ENCODE measurements at regions not wholly inside any gene's neighbourhood (a gene's known extent, or its start where the extent isn't known, plus 50 kb on each side); places are given as distances from the start of the nearest gene placed in this dataset.
"Not testable (repeated sequence)": the region's sequence is repeated elsewhere in the genome, so short reads cannot be mapped to it uniquely, and the experiment has no call there.

DNA sequence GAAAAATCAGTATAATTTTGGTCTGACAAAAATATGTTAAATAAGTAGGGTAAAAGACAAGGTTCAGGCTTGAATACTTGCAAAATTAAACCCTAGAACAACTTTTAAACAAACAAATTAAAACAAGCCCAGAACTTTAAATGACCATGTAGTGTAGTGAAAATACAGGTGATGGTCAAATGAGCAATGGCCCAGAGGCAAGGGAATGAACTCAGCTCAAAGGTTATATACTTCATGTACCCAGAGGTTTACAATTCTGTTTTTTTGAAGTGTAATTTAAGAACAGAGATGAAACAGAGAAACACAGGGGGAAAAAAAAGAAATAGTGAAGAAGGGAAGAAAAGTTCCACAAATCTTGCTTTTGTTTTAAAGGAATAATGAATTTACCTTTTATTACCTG lies 949.2 kb downstream of the TRHDE start:
- DNase-seq = no peak

DNA sequence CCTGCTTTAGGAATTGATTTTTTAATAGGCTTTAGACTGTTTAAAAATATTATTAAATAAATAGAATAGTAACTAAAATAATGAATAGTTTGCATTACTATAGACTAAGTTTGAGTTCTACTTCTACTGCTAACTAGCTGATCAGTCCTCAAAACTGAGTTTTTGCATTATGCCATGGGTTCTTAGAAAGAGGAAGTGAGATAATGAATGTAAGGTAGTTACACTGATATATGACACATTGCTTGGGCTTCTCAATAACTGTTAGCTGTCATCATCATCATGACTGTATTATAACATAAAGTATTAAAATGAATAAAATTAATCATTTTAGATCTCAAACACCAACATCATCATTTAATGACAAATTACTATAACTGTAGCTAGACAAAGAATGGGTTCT lies 949.7 kb downstream of the TRHDE start:
- DNase-seq = no peak

DNA sequence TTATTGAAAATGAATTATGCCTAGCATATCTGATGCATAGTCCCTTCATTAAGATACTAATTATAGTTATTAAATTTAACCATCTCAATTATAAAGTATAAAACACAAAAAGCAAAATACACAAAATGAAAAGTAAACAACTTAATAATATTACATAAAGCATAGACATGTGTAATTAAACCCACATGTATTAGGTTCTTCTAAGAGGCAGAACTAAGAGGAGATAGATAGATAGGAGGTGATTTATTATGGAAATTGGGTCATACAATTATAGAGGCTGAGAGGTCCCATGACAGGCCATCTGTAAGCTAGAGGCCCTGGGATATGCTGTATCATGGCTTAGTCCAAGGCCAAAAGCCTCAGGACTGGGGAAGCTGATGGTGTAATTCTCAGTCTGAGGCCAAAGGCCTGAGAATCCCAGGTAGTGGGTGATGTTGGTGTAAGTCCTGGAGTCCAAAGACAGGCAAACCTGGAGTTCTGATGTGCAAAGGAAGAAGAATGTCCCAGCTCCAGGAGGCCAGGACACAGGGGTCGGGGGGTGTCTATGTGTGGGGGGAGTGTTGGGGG lies 953.3 kb downstream of the TRHDE start:
- no peak for DNase-seq

DNA sequence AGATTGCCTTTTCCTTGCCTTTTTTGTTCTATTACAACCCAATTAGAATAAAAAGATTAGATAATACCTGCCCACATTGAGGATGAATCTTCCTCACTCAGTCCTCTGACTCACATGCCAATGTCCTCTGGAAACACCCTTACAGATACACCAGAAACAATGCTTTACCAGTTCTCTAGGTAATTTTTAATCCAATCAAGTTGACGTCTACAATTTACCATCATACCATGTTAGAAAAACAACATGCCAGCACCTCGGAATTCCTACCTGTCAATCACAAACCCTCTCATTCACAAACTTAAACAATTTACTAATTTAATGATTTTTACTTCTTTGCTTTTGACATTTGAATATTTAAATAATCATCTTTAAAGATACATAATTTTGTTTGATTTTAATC lies 953.8 kb downstream of the TRHDE start:
- DNase-seq = no peak

DNA sequence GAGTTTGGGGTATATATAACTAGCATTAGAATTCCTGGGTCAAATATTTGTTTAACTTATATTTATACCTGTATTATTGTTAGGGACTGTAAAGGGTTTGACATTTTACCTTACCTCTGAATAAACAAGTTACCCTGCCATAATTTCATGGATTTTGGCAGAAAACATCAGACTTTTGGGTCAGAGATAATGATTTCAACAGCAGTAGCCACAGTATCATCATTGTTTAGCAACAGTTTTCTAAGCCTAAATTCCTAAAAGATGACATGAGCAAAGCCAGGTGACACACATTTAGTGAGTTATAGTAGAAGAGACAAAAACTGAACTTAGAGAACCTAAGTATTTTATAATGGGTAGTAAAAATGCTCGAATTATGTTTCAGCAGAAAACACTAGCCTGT lies 954.4 kb downstream of the TRHDE start:
- DNase-seq = no peak

DNA sequence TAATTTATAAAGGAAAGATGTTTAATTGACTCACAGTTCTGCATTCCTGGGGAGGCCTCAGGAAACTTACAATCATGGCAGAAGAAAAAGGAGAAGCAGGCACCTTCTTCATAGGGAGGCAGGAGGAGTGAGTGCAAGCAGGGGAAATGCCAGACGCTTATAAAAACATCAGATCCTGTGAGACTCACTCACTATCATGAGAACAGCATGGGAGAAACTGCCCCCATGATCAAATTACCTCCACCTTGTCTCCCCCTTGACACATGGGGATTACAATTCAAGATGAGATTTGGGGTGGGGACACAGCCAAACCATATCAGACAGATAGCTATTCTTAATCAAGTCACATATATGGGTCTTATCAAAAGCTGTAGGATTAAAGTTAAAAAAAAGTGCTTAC lies 956.7 kb downstream of the TRHDE start:
- not testable (repeated sequence) for DNase-seq

DNA sequence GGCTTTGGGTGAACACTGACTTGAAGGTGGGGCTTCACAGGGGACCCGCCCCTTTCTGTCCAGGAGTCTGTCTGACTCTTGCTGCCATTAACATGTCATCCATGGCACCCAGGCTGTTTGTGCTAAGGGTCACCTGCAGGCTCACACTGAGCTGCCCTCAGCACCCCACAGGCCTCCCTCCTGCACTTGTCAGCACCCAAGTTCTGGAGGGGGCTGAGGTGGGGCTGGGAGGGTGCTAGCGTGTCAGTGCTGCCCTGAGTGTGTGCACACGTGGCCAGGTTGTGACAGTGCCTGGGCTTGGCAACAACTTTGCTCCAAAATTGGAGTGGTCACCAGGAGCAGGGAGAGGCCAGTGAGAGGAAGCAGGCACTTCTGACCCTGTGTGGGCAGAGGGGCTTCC lies 963.2 kb downstream of the TRHDE start:
- no peak for DNase-seq

DNA sequence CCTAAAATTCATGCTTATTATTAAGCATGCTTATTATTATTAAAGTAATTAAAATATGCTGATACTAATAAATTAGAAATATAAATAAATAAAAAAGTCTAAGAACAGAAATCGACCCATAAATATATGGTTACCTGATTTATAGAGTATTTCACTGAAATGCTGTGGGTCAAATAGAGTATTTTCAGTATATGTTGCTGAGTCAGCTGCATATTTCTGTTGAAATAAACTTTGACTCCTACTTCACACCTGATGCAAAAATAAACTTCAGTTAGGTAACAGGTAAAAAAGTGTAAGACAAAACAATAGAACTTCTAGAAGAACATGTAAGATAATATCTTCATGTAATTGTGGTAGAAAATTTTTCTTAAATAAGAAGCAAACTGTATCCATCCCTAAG lies 967.9 kb downstream of the TRHDE start:
- DNase-seq = no peak

DNA sequence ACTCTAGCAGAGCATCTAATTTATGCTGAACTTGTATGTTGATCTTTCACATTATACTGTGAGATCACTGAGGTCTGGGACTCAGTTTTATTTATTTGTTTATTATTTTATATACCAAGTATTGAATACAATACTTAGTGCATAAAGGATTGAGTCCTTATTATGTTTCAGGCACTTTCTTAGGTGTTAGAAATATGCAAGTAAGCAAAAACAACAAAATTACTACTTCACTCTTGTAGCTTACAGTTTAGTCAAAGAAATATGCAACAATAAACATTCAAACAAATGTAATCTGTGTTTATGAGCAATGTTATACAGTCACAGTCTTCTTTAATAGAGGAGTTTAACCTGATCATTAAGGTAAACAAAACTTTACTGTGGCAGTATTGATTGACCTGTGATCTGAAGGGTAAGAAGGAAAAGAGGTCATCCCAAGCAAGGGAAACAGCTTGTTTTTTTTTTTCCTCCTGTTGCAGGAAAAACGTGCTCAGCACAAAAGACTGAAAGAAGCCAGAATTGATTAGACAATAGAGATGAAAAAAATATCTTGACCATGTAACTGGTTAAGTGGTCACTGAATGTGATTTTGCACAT lies 990.7 kb downstream of the TRHDE start:
- DNase-seq = no peak

DNA sequence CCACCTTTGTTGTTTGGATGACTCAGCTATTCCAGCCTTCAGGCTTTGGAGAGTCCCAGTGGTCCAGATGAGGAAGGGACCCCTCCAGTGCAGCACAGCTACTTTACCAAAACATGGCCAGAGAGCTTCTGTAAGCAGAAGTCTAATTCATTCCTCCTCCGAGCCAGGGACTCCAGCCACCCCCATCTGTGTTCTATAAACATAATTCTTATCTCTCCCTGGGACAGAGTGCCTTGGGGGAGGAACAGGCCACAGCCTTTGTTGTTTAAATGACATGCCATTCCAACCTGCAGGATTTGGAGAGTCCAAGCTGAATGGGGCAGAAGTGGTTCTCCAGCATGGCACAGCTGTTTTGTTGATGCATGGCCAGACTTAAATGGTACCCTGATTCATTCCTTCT lies 994.0 kb downstream of the TRHDE start:
- no peak for DNase-seq

DNA sequence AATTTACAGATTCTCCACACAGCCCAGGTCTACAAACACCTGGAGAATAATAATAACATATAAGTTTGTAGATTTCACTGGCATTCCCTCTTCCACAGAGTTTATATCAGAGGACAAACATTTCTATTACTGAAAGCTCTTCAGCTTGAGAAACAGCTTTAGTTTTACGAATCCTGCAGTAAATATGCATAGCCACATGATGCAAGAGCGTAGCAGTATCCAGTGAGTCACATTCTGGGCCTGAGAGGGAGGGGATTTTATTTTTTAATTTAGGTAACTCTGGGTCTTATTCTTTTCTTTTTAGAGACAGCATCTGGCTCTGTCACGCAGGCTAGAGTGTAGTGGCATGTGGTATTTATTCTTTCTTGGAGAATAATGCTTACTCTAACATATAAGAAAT lies 1002.8 kb downstream of the TRHDE start:
- DNase-seq = no peak

DNA sequence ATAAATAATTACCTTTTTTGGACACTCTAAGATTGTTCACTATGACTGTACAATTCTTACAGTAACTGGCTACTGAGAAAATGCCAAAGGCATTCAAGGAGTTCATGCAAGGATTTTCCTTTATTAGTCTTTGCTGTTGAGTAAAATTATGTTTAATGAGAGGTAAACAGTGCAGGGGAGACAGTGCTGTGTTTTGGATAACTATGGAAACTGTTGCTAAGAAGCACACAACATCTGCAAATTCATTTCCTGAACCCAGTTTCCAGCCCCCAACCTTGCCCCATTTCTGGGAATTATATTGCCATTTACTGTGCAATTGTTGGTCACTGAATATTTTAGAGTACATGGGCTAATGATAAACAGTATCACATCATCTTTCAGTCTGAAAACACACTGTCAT lies 1005.8 kb downstream of the TRHDE start:
- DNase-seq = no peak

DNA sequence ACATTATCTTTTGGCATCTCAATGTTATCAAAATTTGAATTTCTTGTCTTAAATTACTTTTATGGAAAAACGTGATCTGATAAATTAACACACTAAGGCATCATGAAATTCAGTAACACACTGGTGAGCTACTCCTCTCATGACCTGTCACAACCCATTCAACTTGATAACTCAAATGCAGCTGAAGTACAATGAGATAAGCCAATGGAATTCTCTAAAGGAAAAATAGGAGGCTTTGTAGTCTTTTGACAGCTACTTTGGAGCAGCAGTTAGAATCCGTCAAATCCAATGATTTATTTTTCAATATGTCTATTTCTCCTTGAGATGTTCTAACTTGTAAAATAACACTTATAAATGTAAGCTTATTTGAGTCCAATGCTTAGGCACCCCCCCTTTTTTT lies 1029.4 kb downstream of the TRHDE start:
- DNase-seq = no peak

DNA sequence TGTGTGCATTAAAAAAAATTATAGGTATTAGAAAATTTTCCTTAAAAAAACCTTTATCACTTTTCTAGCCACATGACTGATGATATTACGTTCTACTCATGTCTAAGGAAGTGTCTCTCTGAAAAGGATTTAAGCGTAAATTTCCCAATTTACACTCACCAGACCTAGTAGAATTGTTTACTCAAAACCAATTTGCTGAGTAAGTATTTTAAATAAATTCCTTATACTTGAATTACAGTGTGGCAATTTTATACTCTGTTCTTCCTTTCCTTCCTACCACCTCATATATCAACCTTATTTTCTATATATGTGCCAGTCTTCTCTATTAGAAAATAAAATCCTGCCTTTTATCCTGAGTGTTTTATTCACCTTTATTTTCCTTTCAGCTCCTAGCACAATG lies 1035.1 kb downstream of the TRHDE start:
- no peak for DNase-seq

DNA sequence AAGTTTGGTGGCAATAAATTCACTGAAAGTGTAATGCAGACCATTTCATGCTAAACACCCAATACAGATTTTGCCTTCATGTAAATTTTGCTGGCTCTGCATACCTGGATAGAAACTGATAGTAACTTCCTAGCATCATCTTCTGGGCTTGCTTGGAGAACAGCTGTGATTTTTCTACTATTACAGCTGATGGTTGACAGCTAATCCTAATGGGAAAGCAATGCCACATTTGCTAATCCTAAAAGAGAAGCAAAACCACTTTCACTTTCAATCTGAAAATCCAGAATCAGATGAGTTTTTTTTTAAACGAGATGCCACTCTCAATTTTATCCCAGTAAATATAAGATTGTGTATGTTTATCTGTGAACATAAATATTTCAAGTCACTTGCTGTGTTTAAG lies 1035.9 kb downstream of the TRHDE start:
- DNase-seq = no peak

DNA sequence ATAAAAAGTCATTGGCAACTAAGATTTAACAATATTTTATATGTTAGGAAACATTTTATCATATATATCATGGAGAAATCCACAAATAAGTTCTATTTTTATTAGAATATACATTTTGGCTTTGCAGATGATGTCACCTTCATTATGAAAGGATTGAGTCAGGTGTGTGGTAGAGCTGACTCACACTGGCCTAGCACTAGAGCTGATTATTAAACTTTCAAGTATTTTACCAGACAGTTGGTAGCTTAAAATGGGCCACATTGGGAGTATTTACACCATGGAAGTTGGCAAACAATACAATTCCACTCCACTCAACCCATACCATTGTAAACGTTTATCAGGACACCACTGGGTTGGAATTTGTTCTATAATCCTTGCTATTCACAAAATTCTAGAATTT lies 1036.6 kb downstream of the TRHDE start:
- no peak for DNase-seq

DNA sequence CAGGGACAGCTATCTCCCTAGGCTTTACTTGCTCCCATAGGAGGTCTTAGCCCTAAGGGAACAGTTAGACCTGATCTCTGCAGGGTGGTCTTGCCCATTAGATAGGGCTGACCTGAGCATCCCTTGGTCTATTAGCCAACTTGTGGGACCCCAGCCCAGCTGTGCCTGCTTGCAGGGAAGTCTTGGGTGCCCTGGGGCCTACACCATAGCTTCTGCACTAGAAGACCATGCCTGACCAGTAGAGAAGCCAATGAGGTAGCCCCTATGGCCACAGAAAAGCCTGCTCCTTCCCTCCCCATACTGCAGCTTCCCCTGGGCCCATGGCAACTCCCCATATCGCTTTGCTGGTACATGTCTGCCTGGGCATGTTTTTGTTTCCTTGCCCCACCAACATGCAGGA lies 1049.1 kb downstream of the TRHDE start:
- DNase-seq = no peak

DNA sequence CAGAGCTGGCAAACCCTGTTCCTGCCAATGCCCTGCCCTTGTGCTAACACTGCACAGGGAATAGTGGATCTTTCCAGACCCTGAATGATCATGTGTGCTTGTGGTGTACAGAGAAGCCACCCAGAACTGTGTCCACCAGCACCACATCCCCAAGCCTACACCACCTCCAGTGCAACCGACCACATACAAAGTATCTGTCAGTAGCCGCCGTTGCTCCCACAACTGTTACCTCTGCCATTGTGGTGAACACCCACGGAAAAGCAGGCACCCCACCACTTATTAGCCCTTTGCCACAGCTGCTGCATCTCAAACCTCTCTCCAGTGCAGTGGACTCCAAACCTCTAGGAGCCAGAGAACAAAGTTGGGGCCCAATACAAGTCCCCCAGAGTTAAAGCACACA lies 1049.6 kb downstream of the TRHDE start:
- DNase-seq = no peak

DNA sequence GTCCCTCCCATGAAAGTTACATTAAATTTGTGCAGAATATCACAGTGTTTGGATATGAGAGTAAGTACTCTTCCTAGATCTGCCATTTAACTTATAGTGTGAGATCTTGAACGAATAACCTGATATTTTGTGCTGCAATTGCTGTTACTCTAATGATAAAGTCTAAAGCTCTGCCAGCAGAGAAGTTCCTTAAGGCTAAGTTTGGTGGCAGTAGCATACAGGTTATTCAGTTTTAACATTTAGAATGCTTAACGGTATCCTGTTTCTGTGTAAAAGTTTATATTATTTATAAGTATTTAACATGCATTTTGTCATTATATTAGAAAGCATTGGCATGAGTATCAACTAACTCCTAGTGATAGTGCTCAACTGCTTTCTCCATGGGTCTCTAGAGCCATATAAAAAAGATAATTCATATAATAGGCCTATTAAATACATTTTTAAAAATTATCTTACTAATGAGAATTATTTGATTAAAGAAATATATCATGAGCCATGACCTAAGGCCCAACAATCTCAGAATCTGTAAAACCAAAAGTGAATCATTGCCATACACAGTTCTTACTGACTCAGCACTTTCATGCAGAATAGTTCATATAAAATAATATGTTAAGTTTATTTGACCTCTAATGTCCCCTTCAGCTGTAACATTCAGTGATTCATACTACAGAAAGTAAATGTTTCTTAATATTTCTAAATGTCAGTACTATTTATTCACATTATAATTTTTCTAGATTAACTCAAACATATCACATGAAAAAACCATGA lies 1058.6 kb downstream of the TRHDE start:
- DNase-seq = no peak

DNA sequence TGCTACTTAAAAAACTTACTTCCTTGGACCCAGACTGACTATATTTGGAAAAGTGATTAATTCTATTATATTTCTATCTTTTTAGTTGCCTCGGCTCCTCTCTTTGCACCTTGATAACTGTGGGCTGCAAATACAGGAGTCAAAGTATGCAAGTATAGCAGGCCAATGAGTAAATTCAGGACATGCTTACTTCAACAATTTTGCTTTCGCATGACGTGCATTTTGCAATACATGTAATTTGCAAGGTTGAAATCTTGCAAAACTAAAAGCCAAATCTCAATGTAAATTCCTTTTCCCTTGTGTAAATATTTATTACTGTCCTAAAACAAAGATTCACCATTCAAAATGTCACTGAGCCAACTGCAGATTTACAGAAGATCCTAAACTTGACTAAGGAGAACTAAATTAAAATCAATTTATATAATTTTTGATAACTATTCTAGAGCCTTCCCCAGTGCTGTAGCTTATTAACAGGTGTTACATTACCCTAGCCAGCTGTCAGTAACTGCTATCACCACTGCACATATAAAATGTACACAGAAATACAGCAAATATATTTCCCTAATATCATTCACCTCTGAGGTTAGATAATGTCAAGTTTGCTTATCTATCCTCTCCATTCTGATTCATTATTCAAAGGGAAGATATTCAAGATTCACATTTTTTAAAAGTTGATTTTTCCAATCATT lies 1069.5 kb downstream of the TRHDE start:
- no peak for DNase-seq

DNA sequence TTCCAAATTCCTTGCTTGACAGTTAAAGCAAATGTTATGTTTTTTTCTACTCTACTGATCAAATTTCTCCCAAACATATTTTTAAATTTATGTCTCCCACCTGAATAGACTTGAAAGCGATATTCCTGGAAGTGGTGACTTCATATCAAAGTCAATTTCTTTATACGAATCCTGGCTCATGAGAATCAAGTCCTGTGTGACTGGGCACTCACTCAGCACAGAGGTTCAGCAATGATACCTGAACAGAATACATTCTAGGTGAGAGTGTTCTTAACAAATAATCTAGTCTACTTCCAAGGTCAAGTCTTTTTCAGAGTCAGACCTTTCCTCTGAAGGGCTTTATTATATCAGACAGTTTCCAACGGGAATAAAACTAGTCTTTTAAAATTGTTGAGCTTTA lies 1070.6 kb downstream of the TRHDE start:
- no peak for DNase-seq

DNA sequence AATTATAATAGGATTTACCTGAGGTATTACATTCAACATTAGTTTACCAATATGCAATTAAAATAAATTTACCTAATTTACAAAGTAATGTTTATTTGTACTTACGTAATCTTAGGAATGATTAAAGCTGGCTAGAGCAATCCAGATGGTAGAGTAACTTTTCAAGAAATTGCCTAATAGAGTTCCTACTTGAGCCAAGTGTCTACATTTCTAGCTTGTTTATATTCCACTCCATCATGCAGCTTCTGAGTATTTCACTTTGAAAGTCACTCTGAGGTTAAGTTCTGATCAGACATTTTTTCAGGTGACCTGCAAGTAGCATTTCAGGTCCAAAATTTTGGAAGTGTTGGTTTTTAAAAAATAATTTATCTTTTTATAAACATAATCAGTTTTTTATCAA lies 1080.7 kb downstream of the TRHDE start:
- DNase-seq = no peak

DNA sequence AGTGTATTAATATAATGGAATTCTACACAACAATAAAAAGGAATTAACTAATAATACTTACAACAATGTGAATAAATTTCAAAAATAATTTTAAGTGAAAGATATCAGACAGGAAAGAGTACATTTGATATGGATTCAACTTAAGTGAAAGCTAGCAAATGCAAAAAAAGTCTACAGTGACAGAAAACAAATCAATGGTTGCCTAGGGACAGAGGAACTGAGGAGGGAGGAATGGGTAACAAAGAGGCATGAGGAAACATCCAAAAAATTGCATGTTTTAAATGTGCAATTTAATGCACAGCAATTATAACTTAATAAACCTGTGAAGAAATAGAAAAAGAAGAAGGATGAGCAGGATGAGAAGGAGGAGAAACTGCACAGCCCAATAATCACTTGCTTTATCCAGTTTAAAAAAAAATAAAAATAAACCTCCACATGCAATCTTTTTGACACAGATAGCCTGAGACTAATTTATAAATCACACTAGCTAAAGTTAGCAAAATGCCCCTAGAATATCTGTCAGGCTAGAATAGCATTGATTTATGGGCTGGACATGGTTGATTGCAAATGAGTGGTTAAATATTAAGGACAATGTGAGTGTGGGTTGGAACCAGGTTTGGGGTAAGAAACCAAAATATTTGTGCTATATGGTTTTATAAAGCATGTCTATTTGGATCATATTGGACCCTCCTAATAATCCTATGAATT lies 1089.1 kb downstream of the TRHDE start:
- no peak for DNase-seq

Measured in suppressor macrophage (primary cell).